ENCODE measurements at regions not wholly inside any gene's neighbourhood (a gene's known extent, or its start where the extent isn't known, plus 50 kb on each side); places are given as distances from the start of the nearest gene placed in this dataset.

GRCh38 chr4:116150152-116150551, 935.2 kb downstream of the TRAM1L1 start:
- intact Hi-C loops (cut with DNase I), result no loop called here
- 80% methylated on average over 1 of the region's 1 CpG for WGBS
- no peak for DNase-seq (ENCODE audit: extremely low spot score)

GRCh38 chr4:116143198-116143597, 942.2 kb downstream of the TRAM1L1 start:
- no peak for DNase-seq (ENCODE audit: extremely low spot score)
- Histone ChIP-seq H3K4me1 (no peaks in the 10 kb centered on the region), H3K9me3 (no peaks in the 10 kb centered on the region), H3K36me3 (no peaks in the 10 kb centered on the region), H3K27me3 (no peaks in the 10 kb centered on the region), H3K4me3 (no peak overlapping the region), H3K27ac (replicated peaks in 1 of 4) (no peak overlapping the region)
- no peak for TF ChIP-seq EP300 (IDR thresholded peaks at IDR 0.05)
- no peak for TF ChIP-seq POLR2A (IDR thresholded peaks at IDR 0.05; ENCODE audit: low read depth)
- TF ChIP-seq POLR2AphosphoS5 (IDR thresholded peaks at IDR 0.05), result no peak
- TF ChIP-seq CTCF (IDR thresholded peaks at IDR 0.05), result no peak
- 71% methylated on average over 2 of the region's 2 CpGs for WGBS
- intact Hi-C loops (cut with DNase I), result no loop called here

More at GRCh38 chr4:116150152-116150551, 935.2 kb downstream of the TRAM1L1 start:
- Histone ChIP-seq H3K27me3 (no peaks in the 10 kb centered on the region), H3K27ac (replicated peaks in 1 of 4) (no peak overlapping the region), H3K4me1 (no peaks in the 10 kb centered on the region), H3K9me3 (no peaks in the 10 kb centered on the region), H3K36me3 (no peaks in the 10 kb centered on the region), H3K4me3 (no peak overlapping the region)
- no peak for TF ChIP-seq POLR2A (IDR thresholded peaks at IDR 0.05; ENCODE audit: low read depth)

GRCh38 chr4:116132946-116133345, 952.4 kb downstream of the TRAM1L1 start:
- no peak overlapping the region for H3K4me3 ChIP-seq
- no peaks in the 10 kb centered on the region for H3K9me3 ChIP-seq
- TF ChIP-seq CTCF (IDR thresholded peaks at IDR 0.05) (no peak), POLR2AphosphoS5 (IDR thresholded peaks at IDR 0.05) (no peak), POLR2A (IDR thresholded peaks at IDR 0.05; ENCODE audit: low read depth) (no peak)
- DNase-seq (ENCODE audit: extremely low spot score), result no peak
- H3K36me3 ChIP-seq, result no peaks in the 10 kb centered on the region
- no peak overlapping the region for H3K27ac ChIP-seq (replicated peaks in 1 of 4)
- WGBS, result 89% methylated on average over 3 of the region's 3 CpGs
- no peaks in the 10 kb centered on the region for H3K4me1 ChIP-seq
- intact Hi-C loops (cut with DNase I), result no loop called here
- no peaks in the 10 kb centered on the region for H3K27me3 ChIP-seq

GRCh38 chr4:116126794-116127193, 958.6 kb downstream of the TRAM1L1 start:
- WGBS, result 91% methylated on average over 2 of the region's 2 CpGs

GRCh38 chr4:116122124-116122523, 963.3 kb downstream of the TRAM1L1 start:
- Histone ChIP-seq H3K4me3 (no peak overlapping the region), H3K4me1 (no peaks in the 10 kb centered on the region), H3K27me3 (no peaks in the 10 kb centered on the region), H3K36me3 (no peaks in the 10 kb centered on the region), H3K9me3 (no peaks in the 10 kb centered on the region), H3K27ac (replicated peaks in 1 of 4) (no peak overlapping the region)
- TF ChIP-seq CTCF (IDR thresholded peaks at IDR 0.05) (no peak), POLR2A (IDR thresholded peaks at IDR 0.05; ENCODE audit: low read depth) (no peak), POLR2AphosphoS5 (IDR thresholded peaks at IDR 0.05) (no peak), EP300 (IDR thresholded peaks at IDR 0.05) (no peak)
- WGBS, result 60% methylated on average over 1 of the region's 1 CpG
- intact Hi-C loops (cut with DNase I), result no loop called here
- no peak for DNase-seq (ENCODE audit: extremely low spot score)

More at GRCh38 chr4:116126794-116127193, 958.6 kb downstream of the TRAM1L1 start:
- Histone ChIP-seq H3K27ac (replicated peaks in 1 of 4) (no peak overlapping the region), H3K27me3 (no peaks in the 10 kb centered on the region), H3K9me3 (no peaks in the 10 kb centered on the region), H3K4me3 (no peak overlapping the region), H3K36me3 (no peaks in the 10 kb centered on the region), H3K4me1 (no peaks in the 10 kb centered on the region)
- no peak for DNase-seq (ENCODE audit: extremely low spot score)
- TF ChIP-seq EP300 (IDR thresholded peaks at IDR 0.05) (no peak), CTCF (IDR thresholded peaks at IDR 0.05) (no peak), POLR2AphosphoS5 (IDR thresholded peaks at IDR 0.05) (no peak), POLR2A (IDR thresholded peaks at IDR 0.05; ENCODE audit: low read depth) (no peak)
- intact Hi-C loops (cut with DNase I), result no loop called here

Measured in esophagus muscularis mucosa (tissue), 4 donors.